ENCODE measurements at regions not wholly inside any gene's neighbourhood (a gene's known extent, or its start where the extent isn't known, plus 50 kb on each side); places are given as distances from the start of the nearest gene placed in this dataset.
"Not testable (repeated sequence)": the region's sequence is repeated elsewhere in the genome, so short reads cannot be mapped to it uniquely, and the experiment has no call there.

DNA sequence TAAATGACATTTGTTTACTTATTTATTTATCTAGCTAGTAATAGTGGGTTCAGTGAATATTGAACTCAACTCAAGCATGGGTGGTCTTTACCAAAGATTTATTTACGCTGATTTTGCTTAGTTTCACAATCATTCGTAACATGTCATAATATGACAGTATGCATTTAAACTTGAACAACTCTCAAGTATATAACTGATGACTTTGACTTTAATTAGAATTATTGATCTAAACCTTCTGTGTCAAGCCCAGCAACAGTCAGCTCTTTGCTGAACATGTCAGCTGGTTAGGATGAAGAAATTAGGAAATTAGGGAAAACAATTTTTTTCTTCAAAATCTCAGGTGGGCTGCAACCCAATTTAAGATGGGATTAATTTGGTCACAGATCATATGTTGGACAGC is 210.5 kb upstream of the G2E3 start:
- H3K4me1 ChIP-seq (ENCODE audit: control insufficient read depth in 1 of 2, insufficient read depth in 2 of 2, low read length in 2 of 2), result no peaks in the 10 kb centered on the region
- H3K27me3 ChIP-seq (ENCODE audit: low read depth, low read length), result no peaks in the 10 kb centered on the region
- no peaks in the 10 kb centered on the region for H3K9me3 ChIP-seq (ENCODE audit: control insufficient read depth in 1 of 2, low read length in 2 of 2)
- H3K27ac ChIP-seq (ENCODE audit: low read length), result no peak overlapping the region
- no peak overlapping the region for H3K4me3 ChIP-seq (ENCODE audit: low read depth in 1 of 2, low read length in 2 of 2)
- no peaks in the 10 kb centered on the region for H3K36me3 ChIP-seq (ENCODE audit: control insufficient read depth in 1 of 2, insufficient read depth in 2 of 2, low read length in 2 of 2)

DNA sequence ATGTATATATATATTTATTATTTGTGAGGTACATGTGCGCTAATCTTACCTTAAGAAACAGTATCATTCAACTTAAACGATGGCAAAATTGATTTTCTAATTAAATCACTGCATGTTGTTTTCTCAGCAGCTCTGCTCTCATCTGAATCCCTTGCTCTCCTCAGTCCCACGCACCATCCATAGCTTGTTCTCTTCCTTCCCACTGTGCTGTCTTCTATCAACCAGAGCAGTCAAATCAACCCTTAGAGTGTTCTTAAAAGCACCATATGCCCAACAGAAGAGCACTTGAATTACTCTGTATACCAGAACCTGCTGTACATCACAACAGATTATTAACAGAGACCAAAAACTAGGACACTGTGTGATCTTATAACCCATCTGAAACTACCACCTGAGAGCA is 209.4 kb upstream of the G2E3 start:
- Histone ChIP-seq H3K9me3 (ENCODE audit: control insufficient read depth in 1 of 2, low read length in 2 of 2) (no peaks in the 10 kb centered on the region), H3K27ac (ENCODE audit: low read length) (no peak overlapping the region), H3K27me3 (ENCODE audit: low read depth, low read length) (no peaks in the 10 kb centered on the region), H3K4me3 (ENCODE audit: low read depth in 1 of 2, low read length in 2 of 2) (no peak overlapping the region), H3K36me3 (ENCODE audit: control insufficient read depth in 1 of 2, insufficient read depth in 2 of 2, low read length in 2 of 2) (no peaks in the 10 kb centered on the region), H3K4me1 (ENCODE audit: control insufficient read depth in 1 of 2, insufficient read depth in 2 of 2, low read length in 2 of 2) (no peaks in the 10 kb centered on the region)

DNA sequence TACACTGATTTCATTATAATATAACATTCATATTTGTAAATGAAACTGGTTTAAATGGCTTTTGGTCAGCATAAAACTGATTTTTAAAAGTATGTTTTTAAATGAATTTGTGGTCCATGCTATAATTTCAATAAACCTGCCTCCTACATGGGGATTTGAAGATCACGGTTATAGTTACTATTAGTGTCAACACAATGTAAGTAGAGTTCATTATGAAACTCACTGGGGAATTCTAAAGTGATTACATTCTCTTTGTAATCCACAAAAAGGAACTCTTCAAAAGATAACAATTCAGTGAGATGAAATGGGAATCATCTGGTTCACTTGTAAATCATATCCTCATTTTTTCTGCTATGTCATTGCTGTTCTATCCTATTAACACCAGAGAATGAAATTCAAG is 204.5 kb upstream of the G2E3 start:
- Histone ChIP-seq H3K27ac (ENCODE audit: low read length) (no peak overlapping the region), H3K27me3 (ENCODE audit: low read depth, low read length) (no peaks in the 10 kb centered on the region), H3K36me3 (ENCODE audit: control insufficient read depth in 1 of 2, insufficient read depth in 2 of 2, low read length in 2 of 2) (no peaks in the 10 kb centered on the region), H3K9me3 (ENCODE audit: control insufficient read depth in 1 of 2, low read length in 2 of 2) (no peaks in the 10 kb centered on the region), H3K4me3 (ENCODE audit: low read depth in 1 of 2, low read length in 2 of 2) (no peak overlapping the region), H3K4me1 (ENCODE audit: control insufficient read depth in 1 of 2, insufficient read depth in 2 of 2, low read length in 2 of 2) (no peaks in the 10 kb centered on the region)

DNA sequence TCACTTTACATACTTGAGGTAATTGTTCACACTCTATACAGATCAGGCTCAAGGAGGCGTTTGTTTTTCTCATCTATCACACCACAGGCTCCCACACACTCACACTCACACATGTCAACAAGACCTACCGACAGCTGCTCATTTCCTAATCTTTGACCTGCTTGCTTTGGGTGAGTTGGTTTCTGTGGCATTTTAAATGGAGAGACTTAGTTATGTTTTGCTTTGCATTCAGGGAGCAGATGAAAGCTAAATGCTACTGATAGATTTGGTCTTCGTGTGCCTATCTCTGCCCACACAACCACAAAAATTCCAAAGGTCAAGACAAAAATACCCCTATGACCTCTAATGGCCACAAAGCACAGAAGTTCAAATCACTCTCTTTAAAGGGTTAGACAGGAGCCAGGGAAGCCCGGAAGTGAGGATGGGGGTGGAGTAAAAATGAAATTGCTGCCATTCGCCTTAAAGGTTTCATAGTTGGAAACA is 203.5 kb upstream of the G2E3 start:
- H3K27ac ChIP-seq (ENCODE audit: low read length), result no peak overlapping the region
- no peak overlapping the region for H3K4me3 ChIP-seq (ENCODE audit: low read depth in 1 of 2, low read length in 2 of 2)
- H3K27me3 ChIP-seq (ENCODE audit: low read depth, low read length), result no peaks in the 10 kb centered on the region
- no peaks in the 10 kb centered on the region for H3K36me3 ChIP-seq (ENCODE audit: control insufficient read depth in 1 of 2, insufficient read depth in 2 of 2, low read length in 2 of 2)
- H3K9me3 ChIP-seq (ENCODE audit: control insufficient read depth in 1 of 2, low read length in 2 of 2), result no peaks in the 10 kb centered on the region
- H3K4me1 ChIP-seq (ENCODE audit: control insufficient read depth in 1 of 2, insufficient read depth in 2 of 2, low read length in 2 of 2), result no peaks in the 10 kb centered on the region

DNA sequence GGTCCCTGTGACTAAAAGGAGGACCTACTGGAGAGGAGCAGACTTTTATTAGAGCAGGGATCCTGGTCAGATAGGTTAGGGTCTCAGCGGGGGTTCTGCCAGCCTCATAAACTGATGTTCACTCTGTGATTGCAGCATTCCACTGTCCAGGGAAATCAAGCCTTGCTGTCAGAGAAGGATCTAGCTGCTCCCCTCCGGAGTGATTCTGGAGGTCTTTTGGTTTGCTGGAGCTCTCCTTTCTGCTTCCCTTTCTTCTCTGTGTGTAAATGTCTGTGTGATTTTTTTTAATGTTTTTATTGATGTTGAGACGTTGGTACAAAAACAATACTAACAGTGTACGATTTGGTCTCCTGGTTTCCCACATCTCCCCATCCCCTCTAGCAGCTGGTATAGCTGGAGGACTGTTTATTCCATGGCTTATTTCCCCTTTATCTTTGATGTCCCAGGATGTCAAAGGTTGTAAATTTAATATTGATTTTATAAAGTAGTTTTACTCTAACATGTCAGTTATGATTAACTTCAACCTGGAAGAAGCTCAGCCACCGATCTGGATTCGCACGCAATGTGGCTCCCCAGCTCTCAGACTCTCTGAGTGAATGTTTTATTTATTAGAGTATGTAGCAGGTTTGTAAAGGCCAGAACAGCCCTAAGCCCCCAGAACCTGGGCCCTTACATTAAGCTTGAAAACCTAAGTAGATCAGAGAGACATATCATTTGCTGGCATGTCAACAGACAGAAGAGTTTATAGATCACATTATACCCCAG is 202.3 kb upstream of the G2E3 start:
- H3K9me3 ChIP-seq (ENCODE audit: control insufficient read depth in 1 of 2, low read length in 2 of 2), result no peaks in the 10 kb centered on the region
- H3K27me3 ChIP-seq (ENCODE audit: low read depth, low read length), result no peaks in the 10 kb centered on the region
- H3K27ac ChIP-seq (ENCODE audit: low read length), result no peak overlapping the region
- no peaks in the 10 kb centered on the region for H3K36me3 ChIP-seq (ENCODE audit: control insufficient read depth in 1 of 2, insufficient read depth in 2 of 2, low read length in 2 of 2)
- no peak overlapping the region for H3K4me3 ChIP-seq (ENCODE audit: low read depth in 1 of 2, low read length in 2 of 2)
- no peaks in the 10 kb centered on the region for H3K4me1 ChIP-seq (ENCODE audit: control insufficient read depth in 1 of 2, insufficient read depth in 2 of 2, low read length in 2 of 2)

DNA sequence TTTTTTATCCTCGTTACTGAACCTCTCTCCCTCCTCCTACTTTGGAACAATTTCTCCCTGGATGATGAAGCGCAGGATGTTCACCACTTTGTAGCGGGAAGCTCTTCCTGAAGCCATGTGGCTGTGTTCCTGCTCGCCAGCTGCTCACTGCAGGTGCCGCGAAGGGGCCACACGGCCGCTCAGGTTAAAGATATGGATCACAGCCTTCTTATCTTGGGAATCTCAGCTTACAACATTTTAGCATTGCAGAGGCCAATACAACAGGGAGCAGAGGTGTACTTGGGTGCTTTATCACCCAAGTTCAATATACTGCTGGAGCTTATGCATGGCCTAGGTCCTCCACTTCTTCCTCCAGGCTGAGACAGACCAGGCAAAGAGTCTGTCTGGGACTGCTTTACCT is 201.2 kb upstream of the G2E3 start:
- Histone ChIP-seq H3K36me3 (ENCODE audit: control insufficient read depth in 1 of 2, insufficient read depth in 2 of 2, low read length in 2 of 2) (no peaks in the 10 kb centered on the region), H3K27ac (ENCODE audit: low read length) (no peak overlapping the region), H3K27me3 (ENCODE audit: low read depth, low read length) (no peaks in the 10 kb centered on the region), H3K9me3 (ENCODE audit: control insufficient read depth in 1 of 2, low read length in 2 of 2) (no peaks in the 10 kb centered on the region), H3K4me1 (ENCODE audit: control insufficient read depth in 1 of 2, insufficient read depth in 2 of 2, low read length in 2 of 2) (no peaks in the 10 kb centered on the region), H3K4me3 (ENCODE audit: low read depth in 1 of 2, low read length in 2 of 2) (no peak overlapping the region)

DNA sequence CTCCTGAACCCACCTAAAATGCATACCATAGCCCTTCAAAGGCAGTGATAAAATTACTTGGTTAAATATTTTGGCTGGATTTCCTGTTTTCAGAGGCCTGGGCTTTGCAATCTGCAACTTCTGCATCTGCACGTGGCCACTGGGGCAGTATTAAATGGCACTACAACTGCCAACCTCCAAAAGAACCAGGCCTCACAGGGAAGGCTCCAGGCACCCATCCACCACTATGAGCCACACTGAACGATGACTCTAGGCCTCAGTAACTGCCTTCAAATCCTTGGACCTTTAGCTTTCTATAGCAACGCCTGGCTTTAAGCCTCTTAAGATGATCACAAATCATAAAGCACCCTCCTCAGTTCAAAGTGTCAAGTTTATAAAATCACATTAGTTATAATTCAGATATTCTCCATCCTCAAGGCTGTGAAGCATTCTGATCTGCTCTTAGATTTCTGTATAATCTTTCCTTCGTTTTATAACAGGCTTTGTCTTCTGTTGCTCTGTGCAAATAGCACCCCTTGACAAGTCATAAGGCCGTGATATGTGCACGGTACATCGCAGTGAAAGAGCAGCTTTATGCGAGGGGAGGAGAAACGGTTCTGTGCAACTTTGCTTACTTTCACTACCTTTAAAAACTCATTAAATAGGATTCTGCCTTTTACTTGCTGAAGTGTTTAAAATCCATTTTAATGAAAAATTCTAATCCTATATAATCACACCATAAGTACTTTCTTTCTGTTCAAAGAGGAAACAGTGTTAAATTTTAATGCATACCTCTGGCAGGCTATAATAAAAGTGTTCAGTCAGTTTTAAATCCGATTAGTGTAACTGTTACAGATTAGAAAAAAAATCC is 196.4 kb upstream of the G2E3 start:
- Histone ChIP-seq H3K36me3 (ENCODE audit: control insufficient read depth in 1 of 2, insufficient read depth in 2 of 2, low read length in 2 of 2) (no peaks in the 10 kb centered on the region), H3K27me3 (ENCODE audit: low read depth, low read length) (no peaks in the 10 kb centered on the region), H3K9me3 (ENCODE audit: control insufficient read depth in 1 of 2, low read length in 2 of 2) (no peaks in the 10 kb centered on the region), H3K27ac (ENCODE audit: low read length) (no peak overlapping the region), H3K4me1 (ENCODE audit: control insufficient read depth in 1 of 2, insufficient read depth in 2 of 2, low read length in 2 of 2) (no peaks in the 10 kb centered on the region), H3K4me3 (ENCODE audit: low read depth in 1 of 2, low read length in 2 of 2) (no peak overlapping the region)

DNA sequence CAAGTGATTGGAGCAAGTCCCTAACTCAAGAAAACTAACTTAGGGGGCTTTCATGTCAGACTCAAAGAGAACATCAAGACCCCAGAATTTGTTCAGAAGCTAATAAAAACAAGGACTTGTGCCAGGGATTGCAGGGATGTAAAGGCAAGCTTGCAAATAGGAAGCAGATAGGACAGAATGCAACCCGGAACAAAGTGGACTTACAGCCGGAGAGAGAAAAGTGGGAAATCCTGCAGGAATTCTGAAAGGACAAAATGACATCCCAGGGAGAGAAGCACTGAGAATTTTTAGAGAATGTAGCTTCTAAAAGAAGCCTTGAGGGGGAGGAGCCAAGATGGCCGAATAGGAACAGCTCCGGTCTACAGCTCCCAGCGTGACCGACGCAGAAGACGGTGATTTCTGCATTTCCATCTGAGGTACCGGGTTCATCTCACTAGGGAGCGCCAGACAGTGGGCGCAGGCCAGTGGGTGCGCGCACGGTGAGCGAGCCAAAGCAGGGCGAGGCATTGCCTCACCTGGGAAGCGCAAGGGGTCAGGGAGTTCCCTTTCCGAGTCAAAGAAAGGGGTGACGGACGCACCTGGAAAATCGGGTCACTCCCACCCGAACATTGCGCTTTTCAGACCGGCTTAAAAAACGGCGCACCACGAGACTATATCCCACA is 195.6 kb upstream of the G2E3 start:
- not testable (repeated sequence) for H3K27ac ChIP-seq (ENCODE audit: low read length)

DNA sequence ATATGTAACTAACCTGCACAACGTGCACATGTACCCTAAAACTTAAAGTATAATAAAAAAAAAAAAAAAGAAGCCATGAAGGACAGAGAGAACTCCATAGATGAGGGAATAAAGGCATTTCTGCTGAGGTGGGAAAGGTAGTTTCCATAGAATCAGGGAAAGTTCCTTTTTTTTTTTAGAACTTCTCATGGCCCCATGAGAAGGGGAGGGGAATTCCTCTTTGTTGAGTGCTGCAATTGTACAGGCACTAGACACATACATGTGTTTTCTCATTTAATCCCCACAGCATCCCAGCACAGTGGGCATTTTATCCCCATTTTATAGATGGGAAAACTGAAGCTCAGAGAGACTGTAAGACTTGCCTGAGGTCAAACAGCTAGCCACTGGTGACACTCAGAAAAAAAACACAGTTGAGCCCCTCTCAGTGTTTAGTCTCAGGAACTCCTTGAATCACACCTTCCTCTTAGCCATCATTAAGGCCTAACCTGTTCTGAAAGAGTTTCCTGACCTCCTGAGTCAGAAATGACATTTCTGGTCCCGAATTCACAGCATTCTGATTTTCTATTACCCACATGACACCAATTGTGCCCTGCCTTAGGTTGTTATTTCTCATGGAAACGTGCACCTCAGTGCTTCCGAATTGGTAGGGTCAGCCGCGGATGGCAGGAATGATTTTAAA is 189.3 kb upstream of the G2E3 start:
- Histone ChIP-seq H3K4me1 (ENCODE audit: control insufficient read depth in 1 of 2, insufficient read depth in 2 of 2, low read length in 2 of 2) (no peaks in the 10 kb centered on the region), H3K4me3 (ENCODE audit: low read depth in 1 of 2, low read length in 2 of 2) (no peak overlapping the region), H3K9me3 (ENCODE audit: control insufficient read depth in 1 of 2, low read length in 2 of 2) (no peaks in the 10 kb centered on the region), H3K27ac (ENCODE audit: low read length) (no peak overlapping the region), H3K27me3 (ENCODE audit: low read depth, low read length) (no peaks in the 10 kb centered on the region), H3K36me3 (ENCODE audit: control insufficient read depth in 1 of 2, insufficient read depth in 2 of 2, low read length in 2 of 2) (no peaks in the 10 kb centered on the region)

More for the DNA sequence above, 195.6 kb upstream of the G2E3 start:
- H3K4me3 ChIP-seq (ENCODE audit: low read depth in 1 of 2, low read length in 2 of 2); H3K4me1 ChIP-seq (ENCODE audit: control insufficient read depth in 1 of 2, insufficient read depth in 2 of 2, low read length in 2 of 2); H3K9me3 ChIP-seq (ENCODE audit: control insufficient read depth in 1 of 2, low read length in 2 of 2); H3K36me3 ChIP-seq (ENCODE audit: control insufficient read depth in 1 of 2, insufficient read depth in 2 of 2, low read length in 2 of 2); H3K27me3 ChIP-seq (ENCODE audit: low read depth, low read length): not testable (repeated sequence)

DNA sequence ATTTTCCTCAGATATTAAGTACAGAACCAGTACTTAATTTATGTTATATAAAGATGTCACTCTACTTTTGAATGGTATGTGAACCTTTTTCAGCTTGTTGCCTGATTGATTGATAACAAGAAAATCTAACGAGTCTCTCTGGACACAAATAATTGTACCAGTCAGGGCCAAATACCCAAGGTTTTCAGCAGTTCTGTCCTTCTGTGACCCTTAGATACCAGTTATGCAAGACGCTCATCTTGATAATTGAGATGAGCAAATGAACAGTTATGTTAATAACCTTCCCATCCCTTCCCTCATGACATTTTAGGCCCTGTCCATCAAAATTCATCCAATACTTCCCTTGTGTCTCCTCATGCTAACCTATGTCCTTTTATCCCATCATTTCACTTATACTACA is 185.9 kb upstream of the G2E3 start:
- no peak overlapping the region for H3K27ac ChIP-seq (ENCODE audit: low read length)
- no peaks in the 10 kb centered on the region for H3K36me3 ChIP-seq (ENCODE audit: control insufficient read depth in 1 of 2, insufficient read depth in 2 of 2, low read length in 2 of 2)
- no peaks in the 10 kb centered on the region for H3K9me3 ChIP-seq (ENCODE audit: control insufficient read depth in 1 of 2, low read length in 2 of 2)
- no peaks in the 10 kb centered on the region for H3K27me3 ChIP-seq (ENCODE audit: low read depth, low read length)
- no peaks in the 10 kb centered on the region for H3K4me1 ChIP-seq (ENCODE audit: control insufficient read depth in 1 of 2, insufficient read depth in 2 of 2, low read length in 2 of 2)
- no peak overlapping the region for H3K4me3 ChIP-seq (ENCODE audit: low read depth in 1 of 2, low read length in 2 of 2)

DNA sequence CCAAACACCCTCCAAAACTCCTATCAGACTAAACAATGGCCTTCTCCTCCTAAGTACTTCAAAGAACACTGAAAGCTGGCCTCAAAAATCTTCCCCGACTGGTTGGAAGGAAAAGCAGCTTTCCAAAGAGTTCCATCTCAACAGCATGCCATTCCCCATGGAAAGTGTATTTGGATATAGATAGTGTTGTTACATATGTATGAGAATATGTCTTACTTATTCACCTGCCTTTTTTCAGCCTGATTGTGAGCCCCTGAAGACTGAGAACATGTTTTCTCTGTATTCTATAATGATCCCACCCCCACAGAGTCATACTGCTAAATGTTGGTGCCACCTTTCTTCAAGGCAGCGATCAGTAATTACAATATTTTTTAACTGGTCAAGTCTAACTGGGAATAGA is 185.4 kb upstream of the G2E3 start:
- Histone ChIP-seq H3K9me3 (ENCODE audit: control insufficient read depth in 1 of 2, low read length in 2 of 2) (no peaks in the 10 kb centered on the region), H3K4me1 (ENCODE audit: control insufficient read depth in 1 of 2, insufficient read depth in 2 of 2, low read length in 2 of 2) (no peaks in the 10 kb centered on the region), H3K36me3 (ENCODE audit: control insufficient read depth in 1 of 2, insufficient read depth in 2 of 2, low read length in 2 of 2) (no peaks in the 10 kb centered on the region), H3K27ac (ENCODE audit: low read length) (no peak overlapping the region), H3K4me3 (ENCODE audit: low read depth in 1 of 2, low read length in 2 of 2) (no peak overlapping the region), H3K27me3 (ENCODE audit: low read depth, low read length) (no peaks in the 10 kb centered on the region)

All from muscle layer of duodenum (tissue), 2 donors.